H9 (cell line): ENCODE measurements at regions not wholly inside any gene's neighbourhood (a gene's known extent, or its start where the extent isn't known, plus 50 kb on each side); places are given as distances from the start of the nearest gene placed in this dataset.

Source experiments
- DNase-seq: peaks from one replicate; pipeline ENCODE4 v3.0.0-alpha.2; 2017
- H2AFZ ChIP-seq: one replicate; pipeline ENCODE4 v1.6.1; 2013; ENCODE audit warnings: mild to moderate bottlenecking, low read length, control low read depth, moderate library complexity
- H2AK5ac ChIP-seq: 2 replicates; pipeline ENCODE4 v1.6.1; 2013; ENCODE audit warnings: low read length, control low read depth, mixed read lengths; ENCODE audit not compliant: insufficient read length
- H2BK120ac ChIP-seq: one replicate; pipeline ENCODE4 v1.6.1; 2013; ENCODE audit warnings: low read depth, mild to moderate bottlenecking, low read length, control low read depth, inconsistent platforms; ENCODE audit not compliant: poor library complexity, severe bottlenecking
- H2BK12ac ChIP-seq: 2 replicates; pipeline ENCODE4 v1.6.1; 2013; ENCODE audit warnings: low read length, control low read depth, mixed read lengths, low read depth; ENCODE audit not compliant: insufficient read length
- H2BK15ac ChIP-seq: 2 replicates; pipeline ENCODE4 v1.6.1; 2013; ENCODE audit warnings: low read depth, low read length, control low read depth
- H2BK20ac ChIP-seq: one replicate; pipeline ENCODE4 v1.6.1; 2013; ENCODE audit warnings: low read depth, mild to moderate bottlenecking, low read length, control low read depth, inconsistent platforms; ENCODE audit not compliant: poor library complexity, severe bottlenecking
- H2BK5ac ChIP-seq: 2 replicates; pipeline ENCODE4 v1.6.1; 2013; ENCODE audit warnings: low read length, control low read depth, mixed read lengths; ENCODE audit not compliant: insufficient read length
- H3K14ac ChIP-seq: 2 replicates; pipeline ENCODE4 v1.6.1; 2013; ENCODE audit warnings: low read length, control low read depth; ENCODE audit not compliant: insufficient read depth
- H3K18ac ChIP-seq: 2 replicates; pipeline ENCODE4 v1.6.1; 2013; ENCODE audit warnings: low read depth, mild to moderate bottlenecking, mixed read lengths, low read length, control low read depth; ENCODE audit not compliant: insufficient read length
- H3K23ac ChIP-seq: 2 replicates; pipeline ENCODE4 v1.6.1; 2013; ENCODE audit warnings: low read length, control low read depth, mixed read lengths, low read depth; ENCODE audit not compliant: insufficient read length
- H3K23me2 ChIP-seq: 2 replicates; pipeline ENCODE4 v1.6.1; 2013; ENCODE audit warnings: low read depth, mild to moderate bottlenecking, mixed read lengths, low read length, control low read depth; ENCODE audit not compliant: insufficient read length, poor library complexity, severe bottlenecking
- H3K27ac ChIP-seq: 2 replicates; pipeline ENCODE4 v1.5.1; 2013; ENCODE audit warnings: low read length, control low read depth, mixed read lengths, low read depth; ENCODE audit not compliant: insufficient read length
- H3K27me3 ChIP-seq: 2 replicates; pipeline ENCODE4 v1.6.1; 2013; ENCODE audit warnings: low read length, control low read depth, inconsistent platforms; ENCODE audit not compliant: insufficient read depth
- H3K4ac ChIP-seq: 2 replicates; pipeline ENCODE4 v1.6.1; 2013; ENCODE audit warnings: low read depth, mild to moderate bottlenecking, control low read depth, inconsistent platforms, low read length, moderate library complexity
- H3K4me1 ChIP-seq: 2 replicates; pipeline ENCODE4 v1.6.1; 2013; ENCODE audit warnings: low read length, control low read depth, inconsistent platforms; ENCODE audit not compliant: insufficient read depth
- H3K4me2 ChIP-seq: 2 replicates; pipeline ENCODE4 v1.6.1; 2013; ENCODE audit warnings: low read length, control low read depth, mixed read lengths; ENCODE audit not compliant: insufficient read length, insufficient read depth
- H3K56ac ChIP-seq: 2 replicates; pipeline ENCODE4 v1.6.1; 2013; ENCODE audit warnings: low read depth, mild to moderate bottlenecking, mixed read lengths, low read length, control low read depth; ENCODE audit not compliant: insufficient read length
- H3K79me1 ChIP-seq: 2 replicates; pipeline ENCODE4 v1.6.1; 2013; ENCODE audit warnings: low read depth, mild to moderate bottlenecking, moderate library complexity, low read length, control low read depth, inconsistent platforms; ENCODE audit not compliant: insufficient read depth, poor library complexity, severe bottlenecking
- H3K79me2 ChIP-seq: 2 replicates; pipeline ENCODE4 v1.6.1; 2013; ENCODE audit warnings: low read length, control low read depth, inconsistent platforms; ENCODE audit not compliant: insufficient read depth
- H3K9ac ChIP-seq: 2 replicates; pipeline ENCODE4 v1.6.1; 2013; ENCODE audit warnings: low read length, control low read depth, mixed read lengths; ENCODE audit not compliant: insufficient read length; ENCODE audit errors: extremely low read depth
- H3K9me3 ChIP-seq: one replicate; pipeline ENCODE4 v1.6.1; 2013; ENCODE audit warnings: low read depth, low read length, inconsistent platforms; ENCODE audit not compliant: control insufficient read depth
- H3T11ph ChIP-seq: one replicate; pipeline ENCODE4 v1.6.1; 2013; ENCODE audit warnings: mild to moderate bottlenecking, low read length, control low read depth, inconsistent platforms
- H4K20me1 ChIP-seq: one replicate; pipeline ENCODE4 v1.6.1; 2013; ENCODE audit not compliant: control insufficient read depth, insufficient read length, insufficient read depth
- H4K5ac ChIP-seq: 2 replicates; pipeline ENCODE4 v1.6.1; 2013; ENCODE audit warnings: low read depth, mild to moderate bottlenecking, mixed read lengths, low read length, control low read depth; ENCODE audit not compliant: insufficient read length
- H4K8ac ChIP-seq: replicated peaks from 2 replicates; pipeline ENCODE4 v1.6.1; 2013; ENCODE audit warnings: low read length, control low read depth, mixed read lengths, low read depth; ENCODE audit not compliant: insufficient read length
- H4K91ac ChIP-seq: 2 replicates; pipeline ENCODE4 v1.6.1; 2013; ENCODE audit warnings: low read depth, mild to moderate bottlenecking, moderate library complexity, mixed read lengths, low read length, control low read depth; ENCODE audit not compliant: insufficient read length
- H3K27ac Mint-ChIP-seq, 3 experiments: 2 replicates in 2 of 3; 3 replicates in 1 of 3; pipeline ENCODE4 v1.8.0; 2020 to 2021; ENCODE audit warnings: mixed read lengths in 3 of 3, mild to moderate bottlenecking in 1 of 3, moderate library complexity in 1 of 3
- H3K27me3 Mint-ChIP-seq: 2 replicates; pipeline ENCODE4 v1.8.0; 2021; ENCODE audit warnings: low read depth, mild to moderate bottlenecking, moderate library complexity, mixed read lengths
- H3K36me3 Mint-ChIP-seq, 3 experiments: 2 replicates in 2 of 3; 3 replicates in 1 of 3; pipeline ENCODE4 v1.8.0; 2020 to 2021; ENCODE audit warnings: low read depth in 3 of 3, mixed read lengths in 3 of 3; ENCODE audit not compliant: insufficient read depth in 1 of 3
- H3K4me1 Mint-ChIP-seq, 2 experiments: 2 replicates each; pipeline ENCODE4 v1.8.0; 2020; ENCODE audit warnings: mixed read lengths in 2 of 2
- H3K4me3 Mint-ChIP-seq, 2 experiments: 2 replicates in 1 of 2; 3 replicates in 1 of 2; pipeline ENCODE4 v1.8.0; 2020 to 2021; ENCODE audit warnings: mild to moderate bottlenecking in 2 of 2, mixed read lengths in 2 of 2, moderate library complexity in 1 of 2
- H3K9me3 Mint-ChIP-seq, 2 experiments: 2 replicates in 1 of 2; 3 replicates in 1 of 2; pipeline ENCODE4 v1.8.0; 2020; ENCODE audit warnings: mild to moderate bottlenecking in 2 of 2, mixed read lengths in 2 of 2, moderate library complexity in 1 of 2
- WGBS: extraction: QIAGEN DNeasy Blood & Tissue Kit; methylation state at CpG from one replicate; pipeline ENCODE4 v1.1.7; 2013; ENCODE audit warnings: missing lambda C conversion rate, low lambda C conversion rate, mixed read lengths; ENCODE audit not compliant: insufficient read length; ENCODE audit errors: extremely low coverage; 5-methylcytosine and 5-hydroxymethylcytosine counted together
- TF ChIP-seq, protein P1 (sequence below): fragments of 200-600 bp; sonication (generic); conservative IDR thresholded peaks from 3 replicates; pipeline ENCODE4 v1.8.0; 2021; ENCODE audit warnings: antibody characterized with exemption, mild to moderate bottlenecking

DNA sequence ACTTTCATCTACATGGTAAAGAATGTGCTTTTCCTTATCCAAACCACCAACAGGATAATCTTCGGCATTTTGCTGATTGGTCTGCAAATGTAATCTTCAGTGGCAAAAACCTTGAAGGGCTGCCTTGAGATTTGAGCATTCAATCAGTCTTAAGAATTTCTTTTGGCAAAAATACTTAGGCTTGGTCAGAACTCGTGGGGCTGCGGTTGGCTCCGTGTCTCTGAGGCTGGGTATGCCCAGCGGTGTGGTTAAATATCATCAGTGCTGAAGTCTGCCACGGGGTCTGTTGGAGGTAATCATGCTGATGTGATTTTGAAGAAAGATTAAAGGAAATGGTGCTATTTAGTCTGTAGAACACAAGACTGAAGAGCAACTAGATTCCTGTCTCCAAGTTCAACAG, 262.6 kb downstream of the EN1 start:
- Histone ChIP-seq H3K23me2 (no peaks in the 10 kb centered on the region), H2BK5ac (no peak overlapping the region), H4K8ac (no peak overlapping the region), H3K9me3 (no peaks in the 10 kb centered on the region), H4K5ac (no peak overlapping the region), H2AK5ac (no peak overlapping the region), H3K4ac (no peak overlapping the region), H4K91ac (no peak overlapping the region), H3K4me1 (no peaks in the 10 kb centered on the region), H3K79me1 (no peaks in the 10 kb centered on the region), H2BK15ac (no peak overlapping the region), H3K27me3 (no peaks in the 10 kb centered on the region), H2BK20ac (no peak overlapping the region), H3K4me2 (no peak overlapping the region), H3K79me2 (no peaks in the 10 kb centered on the region; the same call in 1 of the 2 replicates), H3K56ac (no peak overlapping the region), H3K27ac (no peak overlapping the region), H2BK120ac (no peak overlapping the region), H4K20me1 (no peaks in the 10 kb centered on the region), H3K14ac (no peak overlapping the region), H3T11ph (no peak overlapping the region), H3K23ac (no peak overlapping the region), H3K18ac (no peak overlapping the region), H2BK12ac (no peak overlapping the region), H2AFZ (no peak overlapping the region), H3K9ac (no peak overlapping the region)
- Mint-ChIP-seq H3K4me1 (peaks cover 15 to 20% of the 10 kb centered on the region in 2 experiments), H3K36me3 (no peaks in the 10 kb centered on the region), H3K27ac (peak overlapping the region in 1 of 3 experiments; percentile 20; a peak in 1 of 7 replicates), H3K4me3 (no peak overlapping the region), H3K27me3 (no peaks in the 10 kb centered on the region), H3K9me3 (no peaks in the 10 kb centered on the region)
- TF ChIP-seq, protein P1, sequence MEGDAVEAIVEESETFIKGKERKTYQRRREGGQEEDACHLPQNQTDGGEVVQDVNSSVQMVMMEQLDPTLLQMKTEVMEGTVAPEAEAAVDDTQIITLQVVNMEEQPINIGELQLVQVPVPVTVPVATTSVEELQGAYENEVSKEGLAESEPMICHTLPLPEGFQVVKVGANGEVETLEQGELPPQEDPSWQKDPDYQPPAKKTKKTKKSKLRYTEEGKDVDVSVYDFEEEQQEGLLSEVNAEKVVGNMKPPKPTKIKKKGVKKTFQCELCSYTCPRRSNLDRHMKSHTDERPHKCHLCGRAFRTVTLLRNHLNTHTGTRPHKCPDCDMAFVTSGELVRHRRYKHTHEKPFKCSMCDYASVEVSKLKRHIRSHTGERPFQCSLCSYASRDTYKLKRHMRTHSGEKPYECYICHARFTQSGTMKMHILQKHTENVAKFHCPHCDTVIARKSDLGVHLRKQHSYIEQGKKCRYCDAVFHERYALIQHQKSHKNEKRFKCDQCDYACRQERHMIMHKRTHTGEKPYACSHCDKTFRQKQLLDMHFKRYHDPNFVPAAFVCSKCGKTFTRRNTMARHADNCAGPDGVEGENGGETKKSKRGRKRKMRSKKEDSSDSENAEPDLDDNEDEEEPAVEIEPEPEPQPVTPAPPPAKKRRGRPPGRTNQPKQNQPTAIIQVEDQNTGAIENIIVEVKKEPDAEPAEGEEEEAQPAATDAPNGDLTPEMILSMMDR = no peak
- DNase-seq = no peak
- no CpG with 5 or more reads among the region's 6 CpGs for WGBS
